GM19043 (cell line): ENCODE measurements at regions not wholly inside any gene's neighbourhood (a gene's known extent, or its start where the extent isn't known, plus 50 kb on each side); places are given as distances from the start of the nearest gene placed in this dataset.

ENCODE experiments used
- ATAC-seq: cut with Tn5 transposase; IDR thresholded peaks from one replicate; pipeline ENCODE4 v1.9.1; 2021; ENCODE audit warnings: low read depth; ENCODE audit not compliant: unreplicated experiment

GRCh38 chrY:17238406-17238805, 641.6 kb downstream of the CDY2B start:
- no peak for ATAC-seq

DNA sequence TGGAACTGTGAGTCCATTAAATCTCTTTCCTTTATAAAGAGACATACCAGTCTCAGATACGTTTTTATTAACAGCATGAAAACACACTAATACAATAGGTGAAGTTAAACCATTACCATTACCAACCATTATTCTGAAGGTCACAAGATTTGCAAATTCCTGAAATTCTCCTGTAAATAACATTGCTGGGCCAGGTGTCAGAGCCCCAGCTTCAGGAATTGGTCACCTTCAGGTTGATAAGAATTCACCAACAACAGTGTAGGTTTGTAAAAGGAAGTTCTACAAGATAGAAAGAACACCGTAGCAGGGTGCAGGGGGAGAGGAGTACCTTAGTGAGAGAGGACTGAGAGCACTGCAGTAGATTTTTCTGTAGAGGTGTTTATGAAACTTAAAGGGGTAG, 644.3 kb downstream of the CDY2B start:
- ATAC-seq, result no peak

- ATAC-seq, result no peak
Measured at GRCh38 chrY:17233435-17234109, 646.4 kb downstream of the CDY2B start.

DNA sequence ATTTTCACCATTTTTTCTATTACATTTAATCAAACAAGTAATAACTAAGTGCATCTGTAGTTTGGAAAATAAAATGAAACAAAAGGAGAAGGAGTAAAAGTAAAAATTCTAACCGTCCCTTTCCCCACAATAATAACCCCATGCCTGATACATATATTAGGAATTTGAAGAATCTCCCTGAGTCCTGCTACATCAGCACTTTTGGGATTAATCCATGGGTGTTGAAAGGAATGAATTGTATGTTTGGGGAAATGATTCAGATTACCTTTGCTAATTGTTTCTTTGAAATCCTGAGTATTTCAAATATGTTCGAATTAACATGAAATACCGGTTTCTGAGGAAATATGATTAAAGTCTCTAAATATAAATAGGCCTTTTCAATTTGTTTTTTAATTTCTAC, 648.0 kb downstream of the CDY2B start:
- ATAC-seq, result no peak

- ATAC-seq, result no peak
Measured at GRCh38 chrY:17223502-17223901, 656.5 kb downstream of the CDY2B start.

GRCh38 chrY:17202395-17202794, 677.6 kb downstream of the CDY2B start:
- no peak for ATAC-seq

DNA sequence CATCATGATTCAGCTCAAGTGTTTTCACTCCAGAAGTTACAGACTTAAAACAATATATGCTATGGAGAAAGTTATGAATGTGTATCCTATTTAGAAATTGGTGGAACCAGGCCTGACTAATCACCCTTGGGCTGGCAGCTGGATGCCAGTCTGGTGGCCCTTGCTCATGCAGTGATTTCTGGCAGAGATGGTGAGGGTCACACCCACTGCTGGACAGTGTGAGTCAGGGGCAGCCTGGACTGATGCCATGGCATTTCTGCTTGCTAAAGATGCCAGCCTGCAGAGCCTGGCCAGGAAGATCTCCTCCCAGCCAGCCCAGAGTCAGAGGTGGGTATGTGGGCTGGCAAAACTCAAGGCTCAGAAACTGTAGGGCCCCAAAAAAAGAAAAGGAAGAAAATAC, 695.7 kb downstream of the CDY2B start:
- ATAC-seq, result no peak

- no peak for ATAC-seq
Measured at GRCh38 chrY:17166881-17167280, 713.1 kb downstream of the CDY2B start.

GRCh38 chrY:17122166-17122565, 757.9 kb downstream of the CDY2B start:
- no peak for ATAC-seq

DNA sequence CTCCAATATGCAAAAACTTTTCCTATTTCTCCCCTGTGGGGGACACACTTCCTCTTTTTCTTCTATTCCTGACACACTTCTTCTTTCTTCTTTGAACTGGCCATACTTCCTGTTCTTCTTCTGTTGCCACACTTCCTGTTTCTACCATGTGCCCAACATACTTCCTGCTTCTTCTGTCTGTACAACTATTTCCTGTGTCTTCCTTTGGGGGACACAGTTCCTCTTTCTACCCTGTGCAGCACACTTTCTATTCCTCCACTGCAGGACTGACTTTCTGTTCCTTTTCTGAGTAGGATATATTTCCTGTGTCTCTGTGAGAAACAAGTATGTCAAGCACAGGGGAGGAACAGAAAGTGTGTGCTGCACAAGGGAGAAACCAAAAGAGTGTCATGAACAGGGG, 794.7 kb downstream of the CDY2B start:
- ATAC-seq, result peak; percentile 61

DNA sequence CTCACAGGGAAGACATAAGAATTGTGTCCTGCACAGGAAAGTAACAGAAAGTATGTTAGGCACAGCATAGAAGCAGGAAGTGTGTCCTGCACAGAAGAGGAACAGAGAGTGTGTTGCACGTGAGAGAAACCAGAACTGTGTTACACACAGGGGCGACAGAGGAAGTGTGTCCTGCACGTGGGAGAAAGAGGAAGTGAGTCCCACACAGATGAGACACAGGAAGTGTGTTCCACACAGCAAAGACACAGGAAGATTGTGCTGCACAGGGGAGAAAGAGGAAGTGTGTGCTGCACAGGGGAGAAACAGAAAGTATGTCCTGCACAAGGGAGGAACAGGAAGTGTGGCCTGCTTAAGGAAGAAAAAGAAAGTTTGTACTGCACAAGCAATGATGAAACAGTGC, 800.1 kb downstream of the CDY2B start:
- no peak for ATAC-seq

GRCh38 chrY:17067307-17067706, 812.7 kb downstream of the CDY2B start:
- no peak for ATAC-seq

DNA sequence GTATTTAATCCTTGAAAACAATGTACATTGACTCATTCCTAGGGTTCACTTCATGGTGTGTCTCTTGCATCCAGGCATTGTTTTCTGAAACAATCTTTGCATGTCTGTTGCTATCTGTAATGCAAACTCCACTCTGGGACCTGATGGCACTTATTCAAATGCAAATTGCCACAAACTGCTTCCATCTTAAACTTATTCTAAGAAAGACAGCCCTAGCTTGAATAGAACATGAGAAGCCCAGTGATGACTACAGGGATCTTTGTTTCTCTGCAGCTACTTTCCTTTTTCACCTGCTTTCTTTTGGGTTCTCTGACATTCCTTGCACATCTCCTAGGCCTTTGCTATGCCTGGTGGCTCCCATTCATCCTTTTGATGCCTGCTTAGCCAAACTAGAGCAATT, 827.0 kb downstream of the CDY2B start:
- no peak for ATAC-seq

- no peak for ATAC-seq
Measured at GRCh38 chrY:17050374-17050773, 829.6 kb downstream of the CDY2B start.

DNA sequence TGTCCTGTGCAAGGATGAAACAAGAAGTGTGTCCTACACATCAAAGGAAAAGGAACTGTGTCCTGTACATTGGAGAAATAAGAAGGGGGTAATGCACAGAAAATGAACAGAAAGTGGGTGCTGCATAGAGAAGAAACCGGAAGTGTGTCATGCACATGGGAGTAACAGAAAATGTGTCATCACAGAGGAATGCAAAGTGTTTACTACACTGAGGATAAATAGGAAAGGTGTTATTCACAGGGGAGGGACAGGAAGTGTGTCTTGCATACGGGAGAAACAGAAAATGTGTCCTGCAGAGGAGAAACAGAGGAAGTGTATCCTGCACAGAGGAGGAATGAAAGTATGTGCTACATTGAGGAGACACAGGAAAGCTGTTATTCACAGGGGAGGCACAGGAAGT, 834.9 kb downstream of the CDY2B start:
- ATAC-seq, result no peak

DNA sequence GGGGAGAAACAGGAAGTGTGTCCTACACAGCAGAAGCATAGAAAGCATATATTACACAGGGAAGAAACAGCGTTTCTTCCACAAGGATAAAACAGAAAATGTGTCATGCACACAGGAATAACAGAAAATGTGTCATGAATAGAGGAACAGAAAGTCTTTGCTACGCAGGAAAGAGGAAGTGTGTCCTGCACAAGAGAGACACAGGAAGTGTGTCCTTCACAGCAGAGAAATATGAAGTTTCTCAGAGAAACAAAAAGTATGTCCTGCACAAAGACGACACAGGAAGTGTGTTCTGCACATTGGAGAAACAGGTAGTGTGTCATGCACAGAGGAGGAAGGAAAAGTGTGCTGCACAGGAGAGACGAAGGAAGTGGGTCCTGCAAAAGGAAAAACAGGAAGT, 835.3 kb downstream of the CDY2B start:
- ATAC-seq, result peak; percentile 48

DNA sequence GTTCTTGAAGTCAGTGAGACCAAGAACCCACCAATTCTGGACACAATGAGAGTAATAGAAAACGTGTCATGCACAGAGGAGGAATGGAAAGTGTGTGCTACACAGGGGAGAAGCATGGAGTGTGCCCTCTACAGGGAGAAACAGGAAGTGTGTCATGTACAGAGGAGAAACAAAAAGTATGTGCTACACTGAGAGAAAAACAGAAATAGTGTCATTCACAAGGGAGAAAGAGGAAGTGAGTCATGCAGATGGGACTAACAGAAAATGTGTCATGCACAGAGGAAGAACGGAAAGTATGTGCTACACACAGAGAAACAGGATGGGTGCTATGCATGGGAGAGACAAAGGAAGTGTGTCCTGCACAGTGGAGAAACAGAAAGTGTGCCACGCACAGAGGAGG, 835.7 kb downstream of the CDY2B start:
- ATAC-seq, result no peak

- no peak for ATAC-seq
Measured at GRCh38 chrY:17038439-17038838, 841.6 kb downstream of the CDY2B start.

DNA sequence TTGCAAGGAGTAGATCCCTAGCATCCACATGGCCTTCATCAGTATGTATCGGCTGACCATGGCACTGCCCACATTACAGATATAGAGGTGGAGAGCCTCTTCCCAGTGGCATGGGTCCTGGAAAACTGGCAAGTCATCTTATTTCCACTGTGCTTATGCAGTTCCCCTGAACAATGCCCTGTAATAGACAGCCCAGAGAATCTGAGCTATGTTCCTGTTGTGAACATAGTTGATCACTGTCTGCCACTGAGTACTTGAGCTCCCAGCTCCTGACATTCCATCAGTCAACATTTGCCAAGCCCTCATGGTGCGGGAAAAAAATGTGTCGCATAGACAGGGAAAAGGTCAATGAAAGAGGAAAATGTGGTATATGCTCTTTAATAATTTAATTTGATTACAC, 861.9 kb downstream of the CDY2B start:
- no peak for ATAC-seq

GRCh38 chrY:16993551-16993950, 886.5 kb downstream of the CDY2B start:
- ATAC-seq, result no peak

DNA sequence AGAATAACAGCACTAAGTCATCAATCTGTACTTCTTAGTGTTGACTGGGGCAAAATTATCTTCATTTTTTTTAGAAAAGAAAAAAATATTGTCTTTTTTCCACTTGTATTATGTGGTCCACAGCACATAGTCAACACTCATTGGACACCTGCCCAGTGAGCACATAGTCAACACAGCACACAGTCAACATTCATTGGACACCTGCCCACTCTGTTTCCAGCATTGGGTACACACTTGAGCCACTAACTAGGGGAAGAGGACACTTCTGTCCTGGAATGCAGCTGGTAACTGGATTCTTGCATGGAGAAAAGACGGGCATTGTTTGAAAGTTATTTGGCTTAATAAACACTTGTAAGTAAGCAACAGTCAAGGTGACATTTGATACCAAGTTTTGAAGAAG, 898.2 kb downstream of the CDY2B start:
- no peak for ATAC-seq

- ATAC-seq, result no peak
Measured at GRCh38 chrY:16959071-16959470, 920.9 kb downstream of the CDY2B start.

- ATAC-seq, result no peak
Measured at GRCh38 chrY:16947221-16947620, 932.8 kb downstream of the CDY2B start.
